ENCODE measurements at regions not wholly inside any gene's neighbourhood (a gene's known extent, or its start where the extent isn't known, plus 50 kb on each side); places are given as distances from the start of the nearest gene placed in this dataset.

DNA sequence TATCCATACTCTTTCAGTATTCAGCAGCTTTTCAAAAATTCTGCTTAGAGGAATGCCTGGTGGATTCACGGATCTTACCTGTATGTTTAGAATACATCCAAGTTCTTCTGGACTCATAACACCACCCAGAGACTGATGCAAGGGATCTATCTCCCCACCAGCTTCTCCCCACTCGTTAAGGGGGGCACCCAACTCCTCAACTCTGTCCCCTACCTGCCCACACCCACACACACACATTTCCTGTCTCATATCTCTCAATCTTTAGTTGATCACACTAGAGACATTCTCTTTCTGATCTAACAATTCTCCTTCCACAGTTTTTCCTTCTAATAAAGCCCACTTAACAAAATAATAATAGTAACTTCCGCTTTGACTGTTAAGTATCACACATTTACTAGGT lies 110.1 kb downstream of the DLEU7 start:
- TF ChIP-seq, protein P1, sequence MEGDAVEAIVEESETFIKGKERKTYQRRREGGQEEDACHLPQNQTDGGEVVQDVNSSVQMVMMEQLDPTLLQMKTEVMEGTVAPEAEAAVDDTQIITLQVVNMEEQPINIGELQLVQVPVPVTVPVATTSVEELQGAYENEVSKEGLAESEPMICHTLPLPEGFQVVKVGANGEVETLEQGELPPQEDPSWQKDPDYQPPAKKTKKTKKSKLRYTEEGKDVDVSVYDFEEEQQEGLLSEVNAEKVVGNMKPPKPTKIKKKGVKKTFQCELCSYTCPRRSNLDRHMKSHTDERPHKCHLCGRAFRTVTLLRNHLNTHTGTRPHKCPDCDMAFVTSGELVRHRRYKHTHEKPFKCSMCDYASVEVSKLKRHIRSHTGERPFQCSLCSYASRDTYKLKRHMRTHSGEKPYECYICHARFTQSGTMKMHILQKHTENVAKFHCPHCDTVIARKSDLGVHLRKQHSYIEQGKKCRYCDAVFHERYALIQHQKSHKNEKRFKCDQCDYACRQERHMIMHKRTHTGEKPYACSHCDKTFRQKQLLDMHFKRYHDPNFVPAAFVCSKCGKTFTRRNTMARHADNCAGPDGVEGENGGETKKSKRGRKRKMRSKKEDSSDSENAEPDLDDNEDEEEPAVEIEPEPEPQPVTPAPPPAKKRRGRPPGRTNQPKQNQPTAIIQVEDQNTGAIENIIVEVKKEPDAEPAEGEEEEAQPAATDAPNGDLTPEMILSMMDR (IDR thresholded peaks at IDR 0.05), result no peak
- TF ChIP-seq EP300 (IDR thresholded peaks at IDR 0.05; ENCODE audit: low read depth), result no peak
- TF ChIP-seq POLR2A (IDR thresholded peaks at IDR 0.05), result no peak
- no peak for TF ChIP-seq POLR2AphosphoS5 (IDR thresholded peaks at IDR 0.05)

Data from transverse colon (tissue), 4 donors.